Fibroblast of lung (primary cell): ENCODE measurements at regions not wholly inside any gene's neighbourhood (a gene's known extent, or its start where the extent isn't known, plus 50 kb on each side); places are given as distances from the start of the nearest gene placed in this dataset.

Experiments
- DNase-seq, 2 donors: peaks; one replicate each; pipeline versions ENCODE4 v3.0.0 to v3.0.0-alpha.2; 2010; ENCODE audit warnings: low read depth in 2 of 2
- H2AFZ ChIP-seq: 2 replicates; pipeline ENCODE4 v1.5.1; 2012; ENCODE audit warnings: low read length, control low read depth, inconsistent platforms
- H3K27ac ChIP-seq: 2 replicates; pipeline ENCODE4 v1.5.1; 2011; ENCODE audit warnings: low read length, control low read depth; ENCODE audit not compliant: insufficient read depth
- H3K27me3 ChIP-seq: 2 replicates; pipeline ENCODE4 v1.5.1; 2011; ENCODE audit warnings: mild to moderate bottlenecking, low read length; ENCODE audit not compliant: control insufficient read depth, insufficient read depth
- H3K36me3 ChIP-seq: 2 replicates; pipeline ENCODE4 v1.5.1; 2011; ENCODE audit warnings: low read length; ENCODE audit not compliant: control insufficient read depth, insufficient read depth
- H3K4me1 ChIP-seq: 2 replicates; pipeline ENCODE4 v1.5.1; 2011; ENCODE audit warnings: low read length; ENCODE audit not compliant: control insufficient read depth, insufficient read depth; ENCODE audit errors: extremely low read depth
- H3K4me2 ChIP-seq: 2 replicates; pipeline ENCODE4 v1.5.1; 2011; ENCODE audit warnings: low read length, control low read depth; ENCODE audit not compliant: insufficient read depth; ENCODE audit errors: extremely low read depth
- H3K4me3 ChIP-seq, 4 experiments: fragments of 200-600 bp in 1 of 4; sonication (generic) in 1 of 4; replicated peaks in 1 of 4; 2 replicates each; pipeline ENCODE4 v1.5.1; 2011 to 2016; ENCODE audit warnings: low read length in 4 of 4, low read depth in 3 of 4, mild to moderate bottlenecking in 3 of 4, control low read depth in 2 of 4, inconsistent platforms in 1 of 4, mixed read lengths in 1 of 4; ENCODE audit not compliant: insufficient read depth in 1 of 4; ENCODE audit errors: control extremely low read depth in 1 of 4
- H3K79me2 ChIP-seq: 2 replicates; pipeline ENCODE4 v1.5.1; 2012; ENCODE audit warnings: mild to moderate bottlenecking, low read length, inconsistent platforms; ENCODE audit not compliant: control insufficient read depth, insufficient read depth
- H3K9ac ChIP-seq: 2 replicates; pipeline ENCODE4 v1.5.1; 2011; ENCODE audit warnings: mild to moderate bottlenecking, low read length, control low read depth; ENCODE audit not compliant: insufficient read depth
- H3K9me3 ChIP-seq: 2 replicates; pipeline ENCODE4 v1.5.1; 2012; ENCODE audit warnings: low read depth, low read length; ENCODE audit not compliant: control insufficient read depth, insufficient read depth
- H4K20me1 ChIP-seq: 2 replicates; pipeline ENCODE4 v1.5.1; 2011; ENCODE audit warnings: low read length; ENCODE audit not compliant: control insufficient read depth, insufficient read depth; ENCODE audit errors: extremely low read depth
- EZH2 ChIP-seq: IDR thresholded peaks from 2 replicates; pipeline ENCODE4 v1.5.1; 2012; ENCODE audit warnings: low read length, control low read depth, mild to moderate bottlenecking; ENCODE audit errors: missing control alignments
- TF ChIP-seq, protein P1 (sequence below), 2 donors: IDR thresholded peaks in 1 of 2; conservative IDR thresholded peaks in 1 of 2; 1 replicate in 1 of 2; 2 replicates in 1 of 2; pipeline ENCODE4 v1.5.1; 2011 to 2012; ENCODE audit warnings: low read length in 2 of 2, control low read depth in 1 of 2, inconsistent platforms in 1 of 2, low read depth in 1 of 2, mild to moderate bottlenecking in 1 of 2

DNA sequence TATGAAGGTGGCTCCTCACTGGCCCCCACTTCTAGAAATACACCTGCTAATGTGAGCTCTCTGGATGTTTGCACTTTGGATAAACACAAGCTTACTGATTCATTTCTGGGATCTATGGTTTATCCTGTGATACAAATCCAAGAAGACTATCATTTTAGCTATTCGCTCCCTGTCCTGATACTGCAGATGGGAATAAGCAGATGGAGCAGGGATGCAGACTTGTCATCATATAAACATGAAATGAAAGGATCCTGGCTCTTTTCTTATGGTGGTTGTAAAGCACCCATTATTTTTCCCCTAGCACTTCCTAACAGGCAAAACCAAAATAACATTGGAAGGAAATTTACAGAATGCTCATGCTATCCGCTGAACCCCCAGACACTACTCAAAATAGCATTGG, 162.9 kb upstream of the NOCT start:
- Histone ChIP-seq H2AFZ (no peak overlapping the region), H3K9me3 (no peaks in the 10 kb centered on the region), H3K36me3 (no peaks in the 10 kb centered on the region), H3K27ac (no peak overlapping the region), H3K4me3 (no peak overlapping the region), H3K4me2 (no peak overlapping the region), H3K27me3 (peaks cover 12% of the 10 kb centered on the region), H3K4me1 (no peaks in the 10 kb centered on the region), H3K79me2 (no peaks in the 10 kb centered on the region), H3K9ac (no peak overlapping the region), H4K20me1 (no peaks in the 10 kb centered on the region)
- no peak for DNase-seq
- TF ChIP-seq, protein P1, sequence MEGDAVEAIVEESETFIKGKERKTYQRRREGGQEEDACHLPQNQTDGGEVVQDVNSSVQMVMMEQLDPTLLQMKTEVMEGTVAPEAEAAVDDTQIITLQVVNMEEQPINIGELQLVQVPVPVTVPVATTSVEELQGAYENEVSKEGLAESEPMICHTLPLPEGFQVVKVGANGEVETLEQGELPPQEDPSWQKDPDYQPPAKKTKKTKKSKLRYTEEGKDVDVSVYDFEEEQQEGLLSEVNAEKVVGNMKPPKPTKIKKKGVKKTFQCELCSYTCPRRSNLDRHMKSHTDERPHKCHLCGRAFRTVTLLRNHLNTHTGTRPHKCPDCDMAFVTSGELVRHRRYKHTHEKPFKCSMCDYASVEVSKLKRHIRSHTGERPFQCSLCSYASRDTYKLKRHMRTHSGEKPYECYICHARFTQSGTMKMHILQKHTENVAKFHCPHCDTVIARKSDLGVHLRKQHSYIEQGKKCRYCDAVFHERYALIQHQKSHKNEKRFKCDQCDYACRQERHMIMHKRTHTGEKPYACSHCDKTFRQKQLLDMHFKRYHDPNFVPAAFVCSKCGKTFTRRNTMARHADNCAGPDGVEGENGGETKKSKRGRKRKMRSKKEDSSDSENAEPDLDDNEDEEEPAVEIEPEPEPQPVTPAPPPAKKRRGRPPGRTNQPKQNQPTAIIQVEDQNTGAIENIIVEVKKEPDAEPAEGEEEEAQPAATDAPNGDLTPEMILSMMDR (conservative IDR thresholded peaks at IDR 0.05 in 1 of 2, IDR thresholded peaks at IDR 0.05 in 1 of 2; ENCODE audit: low read depth in 1 of 2, low read length in 2 of 2), result no peak
- no peak for TF ChIP-seq EZH2

DNA sequence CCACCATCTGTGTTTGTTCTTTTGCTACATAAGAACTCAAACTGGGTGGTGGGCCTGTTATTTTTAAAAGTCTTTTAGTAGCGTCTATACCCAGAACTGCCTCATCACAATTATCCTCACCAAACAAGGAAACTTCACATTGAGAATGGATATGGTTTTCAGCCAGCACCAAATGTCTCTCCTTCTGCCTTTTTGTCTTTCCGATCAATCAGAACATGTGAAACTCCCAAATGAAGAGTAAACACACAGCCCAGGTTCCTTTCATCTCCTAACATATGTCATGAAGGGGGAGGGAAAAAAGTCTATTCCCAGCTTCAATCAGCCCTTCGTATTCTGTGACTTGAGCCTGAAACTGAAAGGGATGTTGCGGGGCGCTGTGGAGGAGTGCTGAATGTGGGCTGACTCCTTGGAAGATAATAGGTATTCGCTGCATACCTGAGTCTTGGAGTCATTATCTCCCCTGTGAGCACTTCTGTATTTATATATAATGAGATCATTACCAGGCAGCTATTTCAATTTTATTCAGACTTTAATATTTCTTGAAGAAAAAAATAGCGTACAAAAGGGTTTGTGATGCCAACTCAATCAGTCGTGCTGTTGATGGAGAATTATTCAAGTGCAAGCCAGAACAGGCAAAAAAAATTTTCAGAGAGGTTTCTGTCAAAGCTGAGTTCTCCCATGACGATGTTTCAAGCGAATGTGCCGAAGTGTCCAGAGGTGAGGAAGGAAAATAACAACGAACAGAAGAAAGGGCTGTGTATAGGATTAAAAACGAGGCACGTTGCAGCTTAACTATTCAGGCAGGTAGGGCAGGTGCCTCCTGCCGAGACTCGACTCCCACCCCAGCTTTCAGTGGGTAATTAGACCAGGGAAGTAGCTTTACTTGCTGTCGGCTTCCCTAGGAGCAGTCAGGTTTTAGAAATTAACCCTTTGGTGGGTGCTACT, 163.9 kb upstream of the NOCT start:
- Histone ChIP-seq H3K4me2 (no peak overlapping the region), H3K4me1 (no peaks in the 10 kb centered on the region), H3K4me3 (peak overlapping the region in 1 of 4 experiments; percentile 21), H2AFZ (no peak overlapping the region), H3K27me3 (peaks cover 12% of the 10 kb centered on the region), H3K79me2 (no peaks in the 10 kb centered on the region), H3K9me3 (no peaks in the 10 kb centered on the region), H3K9ac (no peak overlapping the region), H3K36me3 (no peaks in the 10 kb centered on the region), H4K20me1 (no peaks in the 10 kb centered on the region), H3K27ac (no peak overlapping the region)
- TF ChIP-seq, protein P1 (conservative IDR thresholded peaks at IDR 0.05 in 1 of 2, IDR thresholded peaks at IDR 0.05 in 1 of 2; ENCODE audit: low read depth in 1 of 2, low read length in 2 of 2), result no peak
- TF ChIP-seq EZH2, result no peak
- DNase-seq, result peak in 1 of 2 donors; percentile 53

DNA sequence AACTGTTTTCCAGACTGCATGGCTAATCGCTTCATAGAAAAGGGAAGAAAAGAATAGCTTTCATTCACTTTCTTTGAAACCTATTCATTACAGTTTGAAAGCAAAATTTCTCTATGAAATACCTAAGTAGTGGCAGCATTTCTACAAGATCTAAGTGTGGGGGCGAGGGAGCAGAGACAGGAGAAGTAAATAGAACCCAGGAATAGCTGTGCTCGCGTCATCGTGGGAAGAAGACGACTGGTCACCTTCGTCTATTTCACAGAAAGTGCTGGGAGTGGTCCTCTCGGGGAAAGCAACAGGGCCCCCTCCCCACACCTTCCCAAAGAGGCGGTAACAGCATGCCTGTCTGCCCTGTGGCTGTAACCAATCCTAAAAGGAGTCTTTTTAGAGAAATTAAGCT, 169.9 kb upstream of the NOCT start:
- H3K27ac ChIP-seq, result no peak overlapping the region
- H3K4me1 ChIP-seq, result no peaks in the 10 kb centered on the region
- TF ChIP-seq EZH2, result no peak
- TF ChIP-seq, protein P1 (conservative IDR thresholded peaks at IDR 0.05 in 1 of 2, IDR thresholded peaks at IDR 0.05 in 1 of 2; ENCODE audit: low read depth in 1 of 2, low read length in 2 of 2), result no peak
- peaks cover 2% of the 10 kb centered on the region for H3K27me3 ChIP-seq
- H3K9me3 ChIP-seq, result no peaks in the 10 kb centered on the region
- no peak overlapping the region for H3K4me2 ChIP-seq
- H4K20me1 ChIP-seq, result no peaks in the 10 kb centered on the region
- H3K79me2 ChIP-seq, result no peaks in the 10 kb centered on the region
- peak in 1 of 2 donors; percentile 11 for DNase-seq
- H3K9ac ChIP-seq, result no peak overlapping the region
- H2AFZ ChIP-seq, result no peak overlapping the region
- no peak overlapping the region for H3K4me3 ChIP-seq
- no peaks in the 10 kb centered on the region for H3K36me3 ChIP-seq
